ENCODE measurements at regions not wholly inside any gene's neighbourhood (a gene's known extent, or its start where the extent isn't known, plus 50 kb on each side); places are given as distances from the start of the nearest gene placed in this dataset.

- Histone ChIP-seq H3K4me1 (no peaks in the 10 kb centered on the region), H3K9me3 (no peaks in the 10 kb centered on the region), H3K36me3 (no peaks in the 10 kb centered on the region), H3K27ac (no peak overlapping the region), H3K27me3 (no peaks in the 10 kb centered on the region), H3K4me3 (no peak overlapping the region)
- intact Hi-C loops (cut with DNase I; ENCODE audit: low total_unique reads), result no loop called here
- DNase-seq, result no peak
- no peak for TF ChIP-seq CTCF (IDR thresholded peaks at IDR 0.05)
Measured at GRCh38 chr13:109309625-109310363, 476.6 kb downstream of the IRS2 start.

DNA sequence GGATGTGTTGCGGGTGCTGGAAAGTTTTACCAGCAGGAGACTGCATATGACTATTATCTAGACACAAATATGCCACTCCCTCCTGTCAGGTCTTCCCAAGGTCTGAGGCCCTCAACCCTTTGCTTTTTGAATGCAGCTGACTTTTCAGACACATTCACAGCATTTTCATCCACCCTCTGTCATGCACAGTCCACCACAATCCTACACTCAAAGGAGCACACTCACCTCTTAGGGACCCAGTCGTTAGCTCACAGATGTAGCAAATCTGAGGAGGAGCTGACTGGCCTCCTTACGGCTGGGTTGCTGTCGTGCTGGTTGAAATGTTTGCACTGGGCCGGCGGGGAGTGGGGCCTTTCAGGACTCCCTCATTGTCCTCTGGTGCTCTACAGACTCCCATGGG lies 479.4 kb downstream of the IRS2 start:
- Histone ChIP-seq H3K27ac (no peak overlapping the region), H3K4me1 (no peaks in the 10 kb centered on the region), H3K27me3 (no peaks in the 10 kb centered on the region), H3K36me3 (no peaks in the 10 kb centered on the region), H3K4me3 (no peak overlapping the region), H3K9me3 (no peaks in the 10 kb centered on the region)
- no peak for DNase-seq
- intact Hi-C loops (cut with DNase I; ENCODE audit: low total_unique reads), result no loop called here
- TF ChIP-seq CTCF (IDR thresholded peaks at IDR 0.05), result no peak

GRCh38 chr13:109301726-109302125 lies 484.7 kb downstream of the IRS2 start:
- Histone ChIP-seq H3K27me3 (no peaks in the 10 kb centered on the region), H3K4me1 (no peaks in the 10 kb centered on the region), H3K9me3 (no peaks in the 10 kb centered on the region), H3K27ac (no peak overlapping the region), H3K36me3 (no peaks in the 10 kb centered on the region), H3K4me3 (no peak overlapping the region)
- TF ChIP-seq CTCF (IDR thresholded peaks at IDR 0.05), result no peak
- intact Hi-C loops (cut with DNase I; ENCODE audit: low total_unique reads), result no loop called here
- DNase-seq, result no peak

- no peaks in the 10 kb centered on the region for H3K36me3 ChIP-seq
- H3K9me3 ChIP-seq, result no peaks in the 10 kb centered on the region
- no peaks in the 10 kb centered on the region for H3K4me1 ChIP-seq
- no peak overlapping the region for H3K4me3 ChIP-seq
- DNase-seq, result no peak
- H3K27me3 ChIP-seq, result no peaks in the 10 kb centered on the region
- TF ChIP-seq CTCF (IDR thresholded peaks at IDR 0.05), result no peak
- no peak overlapping the region for H3K27ac ChIP-seq
- intact Hi-C loops (cut with DNase I; ENCODE audit: low total_unique reads), result no loop called here
Measured at GRCh38 chr13:109301276-109301675, 485.1 kb downstream of the IRS2 start.

DNA sequence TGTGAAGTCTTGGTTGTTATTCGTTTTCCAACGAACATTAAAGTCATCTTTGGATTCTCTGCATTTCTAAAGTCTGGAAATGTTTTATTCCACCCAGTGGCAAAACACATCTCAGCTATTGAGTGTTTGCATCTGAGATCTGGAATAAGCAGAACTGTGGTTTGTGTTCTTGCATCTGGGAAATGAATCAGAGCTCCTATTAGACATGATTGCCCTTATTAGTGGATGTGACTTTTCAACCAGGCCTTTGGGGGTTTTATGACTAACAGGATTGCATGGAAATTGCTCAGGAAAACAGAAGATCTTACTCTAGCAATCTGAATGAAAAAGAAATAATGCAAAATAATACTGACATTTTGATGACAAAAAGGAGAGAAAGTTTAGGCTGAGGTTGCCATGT lies 488.8 kb downstream of the IRS2 start:
- Histone ChIP-seq H3K4me3 (no peak overlapping the region), H3K4me1 (no peaks in the 10 kb centered on the region), H3K27me3 (no peaks in the 10 kb centered on the region), H3K27ac (no peak overlapping the region), H3K9me3 (no peaks in the 10 kb centered on the region), H3K36me3 (no peaks in the 10 kb centered on the region)
- no peak for DNase-seq
- intact Hi-C loops (cut with DNase I; ENCODE audit: low total_unique reads), result no loop called here
- no peak for TF ChIP-seq CTCF (IDR thresholded peaks at IDR 0.05)

- DNase-seq, result no peak
- intact Hi-C loops (cut with DNase I; ENCODE audit: low total_unique reads), result no loop called here
- TF ChIP-seq CTCF (IDR thresholded peaks at IDR 0.05), result no peak
- H3K9me3 ChIP-seq, result no peaks in the 10 kb centered on the region
- H3K27ac ChIP-seq, result no peak overlapping the region
- H3K4me1 ChIP-seq, result no peaks in the 10 kb centered on the region
- no peaks in the 10 kb centered on the region for H3K36me3 ChIP-seq
- no peaks in the 10 kb centered on the region for H3K27me3 ChIP-seq
- H3K4me3 ChIP-seq, result no peak overlapping the region
Measured at GRCh38 chr13:109293166-109293565, 493.2 kb downstream of the IRS2 start.
